ENCODE measurements at regions not wholly inside any gene's neighbourhood (a gene's known extent, or its start where the extent isn't known, plus 50 kb on each side); places are given as distances from the start of the nearest gene placed in this dataset.
"Not testable (repeated sequence)": the region's sequence is repeated elsewhere in the genome, so short reads cannot be mapped to it uniquely, and the experiment has no call there.

GRCh38 chr12:24352363-24352762, 402.9 kb upstream of the SOX5 start:
- H3K36me3 Mint-ChIP-seq = peaks cover 11% of the 10 kb centered on the region
- TF ChIP-seq TEAD4 (CRISPR knock-in tag; IDR thresholded peaks at IDR 0.05) (no peak), ZNF121 (CRISPR knock-in tag; IDR thresholded peaks at IDR 0.05) (no peak)
- TF ChIP-seq, protein P1, sequence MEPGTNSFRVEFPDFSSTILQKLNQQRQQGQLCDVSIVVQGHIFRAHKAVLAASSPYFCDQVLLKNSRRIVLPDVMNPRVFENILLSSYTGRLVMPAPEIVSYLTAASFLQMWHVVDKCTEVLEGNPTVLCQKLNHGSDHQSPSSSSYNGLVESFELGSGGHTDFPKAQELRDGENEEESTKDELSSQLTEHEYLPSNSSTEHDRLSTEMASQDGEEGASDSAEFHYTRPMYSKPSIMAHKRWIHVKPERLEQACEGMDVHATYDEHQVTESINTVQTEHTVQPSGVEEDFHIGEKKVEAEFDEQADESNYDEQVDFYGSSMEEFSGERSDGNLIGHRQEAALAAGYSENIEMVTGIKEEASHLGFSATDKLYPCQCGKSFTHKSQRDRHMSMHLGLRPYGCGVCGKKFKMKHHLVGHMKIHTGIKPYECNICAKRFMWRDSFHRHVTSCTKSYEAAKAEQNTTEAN (CRISPR knock-in tag; IDR thresholded peaks at IDR 0.05) = no peak
- no peak overlapping the region for H3K27ac Mint-ChIP-seq
- no peak overlapping the region for H3K4me3 Mint-ChIP-seq
- no peaks in the 10 kb centered on the region for H3K27me3 Mint-ChIP-seq (ENCODE audit: low read depth)
- DNase-seq (ENCODE audit: low spot score) (no peak), ATAC-seq (no peak)
- ChIA-PET POLR2A (no interaction called here), CTCF (no interaction called here)
- H3K4me1 Mint-ChIP-seq = peaks cover 8% of the 10 kb centered on the region
- peaks cover 18% of the 10 kb centered on the region for H3K9me3 Mint-ChIP-seq

DNA sequence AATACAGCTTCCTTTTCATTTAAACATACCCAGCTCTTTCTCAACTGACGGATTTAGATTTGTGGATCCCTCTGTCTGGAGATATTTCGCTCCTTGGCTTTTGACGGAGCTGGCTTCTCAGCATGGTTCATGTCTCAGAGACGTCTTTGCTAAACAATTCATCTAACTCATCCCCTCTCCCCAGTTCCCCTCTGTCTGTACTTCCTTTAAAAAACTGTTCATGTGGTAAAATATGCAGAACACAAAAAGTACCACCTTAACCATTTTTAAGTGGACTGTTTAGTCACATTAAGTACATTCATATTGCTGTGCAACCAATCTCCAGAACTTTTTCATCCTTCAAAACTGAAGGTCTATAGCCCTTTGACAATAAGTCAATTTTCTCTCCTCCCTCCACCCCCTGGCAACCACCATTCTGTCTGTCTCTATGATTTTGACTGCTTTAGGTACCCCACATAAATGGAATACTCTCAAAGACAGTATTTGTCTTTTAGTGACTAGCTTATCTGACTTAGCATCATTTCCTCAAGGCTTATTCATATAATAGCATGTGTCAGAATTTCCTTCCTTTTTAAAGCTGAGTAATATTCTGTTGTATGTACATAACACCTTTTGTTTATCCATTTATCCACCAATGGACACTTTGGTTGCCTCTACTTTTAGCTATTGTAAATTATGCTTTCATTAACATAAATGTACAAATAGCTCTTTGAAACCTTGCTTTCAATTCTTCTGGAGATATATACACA, 399.8 kb upstream of the SOX5 start:
- Mint-ChIP-seq H3K9me3 (peaks cover 18% of the 10 kb centered on the region), H3K4me3 (no peak overlapping the region), H3K27me3 (ENCODE audit: low read depth) (no peaks in the 10 kb centered on the region), H3K4me1 (peaks cover 3% of the 10 kb centered on the region), H3K27ac (no peak overlapping the region), H3K36me3 (peaks cover 11% of the 10 kb centered on the region)
- TF ChIP-seq, protein P2, sequence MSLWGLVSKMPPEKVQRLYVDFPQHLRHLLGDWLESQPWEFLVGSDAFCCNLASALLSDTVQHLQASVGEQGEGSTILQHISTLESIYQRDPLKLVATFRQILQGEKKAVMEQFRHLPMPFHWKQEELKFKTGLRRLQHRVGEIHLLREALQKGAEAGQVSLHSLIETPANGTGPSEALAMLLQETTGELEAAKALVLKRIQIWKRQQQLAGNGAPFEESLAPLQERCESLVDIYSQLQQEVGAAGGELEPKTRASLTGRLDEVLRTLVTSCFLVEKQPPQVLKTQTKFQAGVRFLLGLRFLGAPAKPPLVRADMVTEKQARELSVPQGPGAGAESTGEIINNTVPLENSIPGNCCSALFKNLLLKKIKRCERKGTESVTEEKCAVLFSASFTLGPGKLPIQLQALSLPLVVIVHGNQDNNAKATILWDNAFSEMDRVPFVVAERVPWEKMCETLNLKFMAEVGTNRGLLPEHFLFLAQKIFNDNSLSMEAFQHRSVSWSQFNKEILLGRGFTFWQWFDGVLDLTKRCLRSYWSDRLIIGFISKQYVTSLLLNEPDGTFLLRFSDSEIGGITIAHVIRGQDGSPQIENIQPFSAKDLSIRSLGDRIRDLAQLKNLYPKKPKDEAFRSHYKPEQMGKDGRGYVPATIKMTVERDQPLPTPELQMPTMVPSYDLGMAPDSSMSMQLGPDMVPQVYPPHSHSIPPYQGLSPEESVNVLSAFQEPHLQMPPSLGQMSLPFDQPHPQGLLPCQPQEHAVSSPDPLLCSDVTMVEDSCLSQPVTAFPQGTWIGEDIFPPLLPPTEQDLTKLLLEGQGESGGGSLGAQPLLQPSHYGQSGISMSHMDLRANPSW (CRISPR knock-in tag; conservative IDR thresholded peaks at IDR 0.05; ENCODE audit: low read depth) = no peak
- no peak for TF ChIP-seq SOX15 (CRISPR knock-in tag; IDR thresholded peaks at IDR 0.05)
- no peak for TF ChIP-seq TEAD1 (CRISPR knock-in tag; IDR thresholded peaks at IDR 0.05)
- TF ChIP-seq, protein P3, sequence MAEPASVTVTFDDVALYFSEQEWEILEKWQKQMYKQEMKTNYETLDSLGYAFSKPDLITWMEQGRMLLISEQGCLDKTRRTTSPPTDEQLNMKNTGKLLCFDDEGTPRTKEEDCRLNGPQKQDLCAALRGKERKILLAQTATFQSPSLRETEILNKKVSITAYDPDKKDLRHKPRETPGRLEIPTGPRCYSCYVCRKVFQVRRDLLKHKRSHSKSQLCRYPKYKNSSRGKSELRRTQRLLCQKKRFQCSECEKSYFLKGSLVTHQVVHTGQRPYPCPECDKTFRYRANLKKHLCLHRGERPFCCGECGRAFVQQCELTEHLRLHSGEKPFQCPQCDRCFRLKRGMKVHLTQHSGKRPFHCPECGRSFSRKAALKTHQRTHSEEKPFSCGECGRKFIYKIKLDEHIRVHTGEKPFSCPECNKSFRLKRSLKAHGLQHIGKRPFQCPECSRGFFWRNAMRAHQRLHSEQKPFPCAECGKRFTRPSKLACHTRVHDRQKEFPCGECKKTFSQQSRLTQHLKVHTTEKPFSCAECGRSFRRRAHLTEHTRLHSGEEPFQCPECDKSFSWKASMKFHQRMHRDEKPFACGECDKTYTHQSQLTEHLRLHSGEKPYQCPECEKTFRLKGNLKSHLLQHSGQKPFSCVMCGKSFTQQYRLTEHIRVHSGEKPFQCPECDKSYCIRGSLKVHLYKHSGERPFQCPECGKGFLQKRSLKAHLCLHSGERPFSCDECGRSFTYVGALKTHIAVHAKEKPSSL (CRISPR knock-in tag; conservative IDR thresholded peaks at IDR 0.05) = no peak
- TF ChIP-seq, protein P4, sequence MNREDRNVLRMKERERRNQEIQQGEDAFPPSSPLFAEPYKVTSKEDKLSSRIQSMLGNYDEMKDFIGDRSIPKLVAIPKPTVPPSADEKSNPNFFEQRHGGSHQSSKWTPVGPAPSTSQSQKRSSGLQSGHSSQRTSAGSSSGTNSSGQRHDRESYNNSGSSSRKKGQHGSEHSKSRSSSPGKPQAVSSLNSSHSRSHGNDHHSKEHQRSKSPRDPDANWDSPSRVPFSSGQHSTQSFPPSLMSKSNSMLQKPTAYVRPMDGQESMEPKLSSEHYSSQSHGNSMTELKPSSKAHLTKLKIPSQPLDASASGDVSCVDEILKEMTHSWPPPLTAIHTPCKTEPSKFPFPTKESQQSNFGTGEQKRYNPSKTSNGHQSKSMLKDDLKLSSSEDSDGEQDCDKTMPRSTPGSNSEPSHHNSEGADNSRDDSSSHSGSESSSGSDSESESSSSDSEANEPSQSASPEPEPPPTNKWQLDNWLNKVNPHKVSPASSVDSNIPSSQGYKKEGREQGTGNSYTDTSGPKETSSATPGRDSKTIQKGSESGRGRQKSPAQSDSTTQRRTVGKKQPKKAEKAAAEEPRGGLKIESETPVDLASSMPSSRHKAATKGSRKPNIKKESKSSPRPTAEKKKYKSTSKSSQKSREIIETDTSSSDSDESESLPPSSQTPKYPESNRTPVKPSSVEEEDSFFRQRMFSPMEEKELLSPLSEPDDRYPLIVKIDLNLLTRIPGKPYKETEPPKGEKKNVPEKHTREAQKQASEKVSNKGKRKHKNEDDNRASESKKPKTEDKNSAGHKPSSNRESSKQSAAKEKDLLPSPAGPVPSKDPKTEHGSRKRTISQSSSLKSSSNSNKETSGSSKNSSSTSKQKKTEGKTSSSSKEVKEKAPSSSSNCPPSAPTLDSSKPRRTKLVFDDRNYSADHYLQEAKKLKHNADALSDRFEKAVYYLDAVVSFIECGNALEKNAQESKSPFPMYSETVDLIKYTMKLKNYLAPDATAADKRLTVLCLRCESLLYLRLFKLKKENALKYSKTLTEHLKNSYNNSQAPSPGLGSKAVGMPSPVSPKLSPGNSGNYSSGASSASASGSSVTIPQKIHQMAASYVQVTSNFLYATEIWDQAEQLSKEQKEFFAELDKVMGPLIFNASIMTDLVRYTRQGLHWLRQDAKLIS (CRISPR knock-in tag; IDR thresholded peaks at IDR 0.05; ENCODE audit: borderline replicate concordance) = no peak
- TF ChIP-seq PRRX2 (CRISPR knock-in tag; IDR thresholded peaks at IDR 0.05) = no peak
- no peak for ATAC-seq
- CTCF ChIA-PET = no interaction called here
- DNase-seq (ENCODE audit: low spot score) = no peak
- POLR2A ChIA-PET = no interaction called here

GRCh38 chr12:24348180-24348579, 398.7 kb upstream of the SOX5 start:
- CTCF ChIA-PET; H3K27me3 Mint-ChIP-seq (ENCODE audit: low read depth): not testable (repeated sequence)

More at GRCh38 chr12:24348180-24348579, 398.7 kb upstream of the SOX5 start:
- POLR2A ChIA-PET; H3K27ac Mint-ChIP-seq; ATAC-seq; H3K4me1 Mint-ChIP-seq; DNase-seq (ENCODE audit: low spot score); H3K4me3 Mint-ChIP-seq: not testable (repeated sequence)
- peaks cover 18% of the 10 kb centered on the region for H3K9me3 Mint-ChIP-seq
- H3K36me3 Mint-ChIP-seq = peaks cover 11% of the 10 kb centered on the region

Measured in WTC11 (cell line).